ENCODE measurements at regions not wholly inside any gene's neighbourhood (a gene's known extent, or its start where the extent isn't known, plus 50 kb on each side); places are given as distances from the start of the nearest gene placed in this dataset.
"Not testable (repeated sequence)": the region's sequence is repeated elsewhere in the genome, so short reads cannot be mapped to it uniquely, and the experiment has no call there.

- DNase-seq (ENCODE audit: low read depth in 2 of 2) = no peak
Measured at GRCh38 chr12:46087916-46088439, 97.6 kb upstream of the SCAF11 start.

- no peak for DNase-seq (ENCODE audit: low read depth in 2 of 2)
Measured at GRCh38 chr12:46084666-46085631, 94.6 kb upstream of the SCAF11 start.

- DNase-seq (ENCODE audit: low read depth in 2 of 2) = no peak
Measured at GRCh38 chr12:46082490-46083200, 92.3 kb upstream of the SCAF11 start.

GRCh38 chr12:46073321-46073720, 82.9 kb upstream of the SCAF11 start:
- no peak for DNase-seq (ENCODE audit: low read depth in 2 of 2)

- peak; percentile 42 to 52 for DNase-seq (ENCODE audit: low read depth in 2 of 2)
Measured at GRCh38 chr12:46071769-46072624, 81.6 kb upstream of the SCAF11 start.

GRCh38 chr12:46071335-46071734, 81.0 kb upstream of the SCAF11 start:
- DNase-seq (ENCODE audit: low read depth in 2 of 2) = no peak

- DNase-seq (ENCODE audit: low read depth in 2 of 2) = no peak
Measured at GRCh38 chr12:46067094-46067493, 76.7 kb upstream of the SCAF11 start.

- DNase-seq (ENCODE audit: low read depth in 2 of 2) = no peak
Measured at GRCh38 chr12:46065412-46066166, 75.2 kb upstream of the SCAF11 start.

- DNase-seq (ENCODE audit: low read depth in 2 of 2) = no peak
Measured at GRCh38 chr12:46064548-46064947, 74.2 kb upstream of the SCAF11 start.

GRCh38 chr12:46058697-46059096, 68.3 kb upstream of the SCAF11 start:
- not testable (repeated sequence) for DNase-seq (ENCODE audit: low read depth in 2 of 2)

GRCh38 chr12:46050805-46051204, 60.4 kb upstream of the SCAF11 start:
- no peak for DNase-seq (ENCODE audit: low read depth in 2 of 2)

- DNase-seq (ENCODE audit: low read depth in 2 of 2) = no peak
Measured at GRCh38 chr12:46049665-46050064, 59.3 kb upstream of the SCAF11 start.

- no peak for DNase-seq (ENCODE audit: low read depth in 2 of 2)
Measured at GRCh38 chr12:46046436-46046835, 56.1 kb upstream of the SCAF11 start.

GRCh38 chr12:46043972-46044520, 53.7 kb upstream of the SCAF11 start:
- no peak for DNase-seq (ENCODE audit: low read depth in 2 of 2)
